ENCODE measurements at regions not wholly inside any gene's neighbourhood (a gene's known extent, or its start where the extent isn't known, plus 50 kb on each side); places are given as distances from the start of the nearest gene placed in this dataset.
A peak's percentile ranks its signal among the peaks of the same experiment; 100 is the strongest.

DNA sequence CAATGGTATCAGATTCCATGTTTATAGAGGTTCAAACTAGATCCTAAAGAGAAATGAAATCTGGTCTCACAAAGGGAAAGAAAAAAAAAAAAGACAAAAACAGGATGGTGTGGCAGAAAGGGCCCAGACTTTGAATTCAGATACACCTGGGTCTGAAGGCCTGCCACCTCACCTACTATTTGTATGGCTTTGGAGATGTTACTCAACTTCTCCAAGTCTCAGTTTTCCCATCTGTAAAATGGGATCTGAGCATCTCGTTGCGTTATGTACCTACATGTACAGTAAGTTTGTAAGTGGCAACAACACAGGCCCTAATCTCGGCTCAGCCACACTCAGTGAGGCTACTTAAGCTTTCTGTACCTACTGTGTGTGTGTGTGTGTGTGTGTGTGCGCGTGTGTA lies 147.5 kb upstream of the FGGY start:
- ChIA-PET CTCF (interaction anchor here (0.6 to 1.0 kb wide), 3 partner anchors 12 to 335 kb away, joined by 3 read pairs; no protein-coding TSS in a partner anchor), POLR2A (interaction anchor here (0.6 kb wide), 1 partner anchor 610 kb away, joined by 3 read pairs; no protein-coding TSS in a partner anchor)
- intact Hi-C loops (cut with micrococcal nuclease) = no loop called here
- H3K4me3 Mint-ChIP-seq (ENCODE audit: unreplicated experiment) = no peak overlapping the region
- H3K36me3 Mint-ChIP-seq (ENCODE audit: insufficient read depth, unreplicated experiment) = no peaks in the 10 kb centered on the region
- H3K4me1 Mint-ChIP-seq (ENCODE audit: insufficient read depth, unreplicated experiment) = peaks cover 22% of the 10 kb centered on the region
- DNase-seq (ENCODE audit: unreplicated experiment) = no peak
- H3K9me3 Mint-ChIP-seq (ENCODE audit: unreplicated experiment) = no peaks in the 10 kb centered on the region
- no peak overlapping the region for H3K27ac Mint-ChIP-seq (ENCODE audit: low read depth, unreplicated experiment)
- BruUV-seq (replicated peaks) = no TSS peak
- H3K27me3 Mint-ChIP-seq (ENCODE audit: insufficient read depth, unreplicated experiment) = no peaks in the 10 kb centered on the region
- TF ChIP-seq, protein P1, sequence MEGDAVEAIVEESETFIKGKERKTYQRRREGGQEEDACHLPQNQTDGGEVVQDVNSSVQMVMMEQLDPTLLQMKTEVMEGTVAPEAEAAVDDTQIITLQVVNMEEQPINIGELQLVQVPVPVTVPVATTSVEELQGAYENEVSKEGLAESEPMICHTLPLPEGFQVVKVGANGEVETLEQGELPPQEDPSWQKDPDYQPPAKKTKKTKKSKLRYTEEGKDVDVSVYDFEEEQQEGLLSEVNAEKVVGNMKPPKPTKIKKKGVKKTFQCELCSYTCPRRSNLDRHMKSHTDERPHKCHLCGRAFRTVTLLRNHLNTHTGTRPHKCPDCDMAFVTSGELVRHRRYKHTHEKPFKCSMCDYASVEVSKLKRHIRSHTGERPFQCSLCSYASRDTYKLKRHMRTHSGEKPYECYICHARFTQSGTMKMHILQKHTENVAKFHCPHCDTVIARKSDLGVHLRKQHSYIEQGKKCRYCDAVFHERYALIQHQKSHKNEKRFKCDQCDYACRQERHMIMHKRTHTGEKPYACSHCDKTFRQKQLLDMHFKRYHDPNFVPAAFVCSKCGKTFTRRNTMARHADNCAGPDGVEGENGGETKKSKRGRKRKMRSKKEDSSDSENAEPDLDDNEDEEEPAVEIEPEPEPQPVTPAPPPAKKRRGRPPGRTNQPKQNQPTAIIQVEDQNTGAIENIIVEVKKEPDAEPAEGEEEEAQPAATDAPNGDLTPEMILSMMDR (IDR thresholded peaks at IDR 0.05; ENCODE audit: unreplicated experiment) = no peak

DNA sequence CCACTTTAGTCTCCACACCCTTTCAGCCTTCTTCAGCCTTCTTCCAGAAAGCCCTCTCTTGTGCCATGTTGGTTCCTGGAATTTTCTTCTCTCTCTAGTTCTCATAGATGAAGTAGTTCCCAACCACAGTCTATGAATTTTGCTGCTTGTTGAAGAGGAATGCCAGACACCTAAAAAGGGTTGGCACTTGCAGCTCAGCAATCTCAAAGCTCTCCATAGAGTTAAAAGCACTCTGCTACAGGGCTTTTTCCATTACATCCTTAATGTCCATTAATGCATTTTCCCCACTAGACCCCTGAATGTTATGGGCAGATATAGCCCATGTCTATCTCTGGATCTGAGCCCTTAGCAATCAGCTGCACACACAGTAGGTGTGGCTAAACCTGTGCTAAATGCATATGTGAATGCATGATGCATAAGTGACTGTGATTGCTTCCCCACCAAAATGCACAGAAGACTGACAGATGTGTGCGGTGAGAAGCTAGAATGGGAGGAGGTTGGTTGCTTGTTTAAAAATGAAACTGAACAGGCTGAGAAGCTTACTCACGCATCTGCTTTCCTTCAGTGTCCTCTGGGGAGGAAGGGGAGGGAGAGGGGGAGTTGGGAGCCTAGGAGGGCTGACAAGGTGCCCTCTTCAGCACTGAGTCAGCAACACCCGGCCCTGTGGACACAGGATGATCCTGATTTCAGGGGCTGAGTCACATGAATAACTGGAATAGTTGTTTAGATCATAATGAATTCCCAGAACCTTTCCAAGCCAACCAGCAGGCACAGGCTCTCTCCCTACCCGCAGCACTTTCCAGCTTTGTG lies 146.1 kb upstream of the FGGY start:
- TF ChIP-seq, protein P1 (IDR thresholded peaks at IDR 0.05; ENCODE audit: unreplicated experiment) = no peak
- ChIA-PET POLR2A (interaction anchor here (0.9 to 2.2 kb wide), 12 partner anchors 9 to 663 kb away, joined by 3 to 11 read pairs (median 4); partner anchors contain the start of gene JUN), CTCF (interaction anchor here (0.7 to 1.2 kb wide), 5 partner anchors 27 to 549 kb away, joined by 3 to 8 read pairs (median 3); no protein-coding TSS in a partner anchor)
- no peaks in the 10 kb centered on the region for H3K36me3 Mint-ChIP-seq (ENCODE audit: insufficient read depth, unreplicated experiment)
- H3K4me3 Mint-ChIP-seq (ENCODE audit: unreplicated experiment) = peak overlapping the region; percentile 65
- peaks cover 22% of the 10 kb centered on the region for H3K4me1 Mint-ChIP-seq (ENCODE audit: insufficient read depth, unreplicated experiment)
- DNase-seq (ENCODE audit: unreplicated experiment) = peak; percentile 96
- H3K27me3 Mint-ChIP-seq (ENCODE audit: insufficient read depth, unreplicated experiment) = no peaks in the 10 kb centered on the region
- peak overlapping the region; percentile 86 for H3K27ac Mint-ChIP-seq (ENCODE audit: low read depth, unreplicated experiment)
- BruUV-seq (replicated peaks) = no TSS peak
- intact Hi-C loops (cut with micrococcal nuclease) = loop anchor here (1.0 to 10.0 kb wide), 4 partner anchors 144 to 366 kb away; partner anchors contain the start of genes FGGY and JUN
- no peaks in the 10 kb centered on the region for H3K9me3 Mint-ChIP-seq (ENCODE audit: unreplicated experiment)

DNA sequence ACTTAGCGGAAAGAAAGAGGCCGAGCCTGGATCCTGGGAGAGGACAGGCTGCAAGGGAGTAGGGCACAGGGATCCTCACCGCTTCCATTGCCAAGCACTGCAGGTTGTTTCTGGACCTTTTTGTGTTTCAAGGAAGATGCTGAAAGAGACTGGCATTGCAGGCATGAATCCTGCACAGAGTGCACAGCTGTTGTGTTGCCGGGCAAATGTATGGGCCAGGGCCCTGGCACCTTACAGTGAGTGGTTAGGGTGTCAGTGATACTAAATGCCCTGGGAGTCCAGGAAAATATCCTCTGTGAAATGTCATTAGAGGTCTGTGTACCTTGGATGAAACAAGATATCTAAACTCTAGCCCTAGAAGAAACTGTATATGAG lies 145.5 kb upstream of the FGGY start:
- Mint-ChIP-seq H3K27ac (ENCODE audit: low read depth, unreplicated experiment) (peak overlapping the region; percentile 86), H3K4me1 (ENCODE audit: insufficient read depth, unreplicated experiment) (peaks cover 22% of the 10 kb centered on the region)

More for the DNA sequence above, 145.5 kb upstream of the FGGY start:
- Mint-ChIP-seq H3K9me3 (ENCODE audit: unreplicated experiment) (no peaks in the 10 kb centered on the region), H3K4me3 (ENCODE audit: unreplicated experiment) (peak overlapping the region; percentile 65), H3K36me3 (ENCODE audit: insufficient read depth, unreplicated experiment) (no peaks in the 10 kb centered on the region), H3K27me3 (ENCODE audit: insufficient read depth, unreplicated experiment) (no peaks in the 10 kb centered on the region)
- TF ChIP-seq, protein P1 (IDR thresholded peaks at IDR 0.05; ENCODE audit: unreplicated experiment) = no peak
- POLR2A ChIA-PET = interaction anchor here (0.9 to 2.2 kb wide), 12 partner anchors 9 to 663 kb away, joined by 3 to 11 read pairs (median 4); partner anchors contain the start of gene JUN
- DNase-seq (ENCODE audit: unreplicated experiment) = no peak
- CTCF ChIA-PET = interaction anchor here (0.7 to 1.2 kb wide), 4 partner anchors 15 to 548 kb away, joined by 3 to 8 read pairs (median 3); no protein-coding TSS in a partner anchor
- intact Hi-C loops (cut with micrococcal nuclease) = loop anchor here (1.0 to 10.0 kb wide), 4 partner anchors 143 to 367 kb away; partner anchors contain the start of genes FGGY and JUN
- BruUV-seq (replicated peaks) = no TSS peak
